HG02678 (cell line): ENCODE measurements at regions not wholly inside any gene's neighbourhood (a gene's known extent, or its start where the extent isn't known, plus 50 kb on each side); places are given as distances from the start of the nearest gene placed in this dataset.
"Not testable (repeated sequence)": the region's sequence is repeated elsewhere in the genome, so short reads cannot be mapped to it uniquely, and the experiment has no call there.

ENCODE experiments used
- ATAC-seq: cut with Tn5 transposase; IDR thresholded peaks from one replicate; pipeline ENCODE4 v1.9.1; 2021; ENCODE audit warnings: mild to moderate bottlenecking, moderate library complexity; ENCODE audit not compliant: unreplicated experiment

DNA sequence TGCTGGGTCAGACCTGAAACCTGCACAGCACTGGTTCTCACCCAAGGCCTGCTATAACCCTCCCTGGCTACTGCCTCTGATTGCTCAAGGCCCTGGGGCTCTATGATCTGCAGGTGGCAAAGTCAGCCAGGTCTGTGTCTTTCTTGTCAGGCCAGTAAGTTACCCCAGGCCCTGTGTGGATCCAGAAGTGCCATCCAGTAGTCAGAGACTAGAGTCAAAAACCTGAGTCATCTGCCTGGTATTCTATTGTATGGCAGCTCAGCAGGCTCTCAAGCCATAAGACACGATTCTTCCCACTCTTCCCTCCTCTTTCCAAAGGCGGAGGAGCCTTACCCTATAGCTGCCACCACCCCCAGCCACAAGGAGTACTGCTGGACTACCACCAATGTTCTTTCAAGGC, 593.0 kb downstream of the FRK start:
- no peak for ATAC-seq

GRCh38 chr6:115460913-115461312, 599.8 kb downstream of the FRK start:
- no peak for ATAC-seq

- ATAC-seq, result no peak
Measured at GRCh38 chr6:115456848-115457247, 603.8 kb downstream of the FRK start.

GRCh38 chr6:115443825-115444478, 616.7 kb downstream of the FRK start:
- ATAC-seq, result no peak

GRCh38 chr6:115442323-115442722, 618.4 kb downstream of the FRK start:
- no peak for ATAC-seq

GRCh38 chr6:115441651-115442050, 619.0 kb downstream of the FRK start:
- no peak for ATAC-seq

- no peak for ATAC-seq
Measured at GRCh38 chr6:115415378-115415777, 645.3 kb downstream of the FRK start.

GRCh38 chr6:115414916-115415315, 645.8 kb downstream of the FRK start:
- ATAC-seq, result not testable (repeated sequence)

- ATAC-seq, result no peak
Measured at GRCh38 chr6:115411756-115412155, 648.9 kb downstream of the FRK start.

GRCh38 chr6:115404446-115404845, 656.2 kb downstream of the FRK start:
- no peak for ATAC-seq

DNA sequence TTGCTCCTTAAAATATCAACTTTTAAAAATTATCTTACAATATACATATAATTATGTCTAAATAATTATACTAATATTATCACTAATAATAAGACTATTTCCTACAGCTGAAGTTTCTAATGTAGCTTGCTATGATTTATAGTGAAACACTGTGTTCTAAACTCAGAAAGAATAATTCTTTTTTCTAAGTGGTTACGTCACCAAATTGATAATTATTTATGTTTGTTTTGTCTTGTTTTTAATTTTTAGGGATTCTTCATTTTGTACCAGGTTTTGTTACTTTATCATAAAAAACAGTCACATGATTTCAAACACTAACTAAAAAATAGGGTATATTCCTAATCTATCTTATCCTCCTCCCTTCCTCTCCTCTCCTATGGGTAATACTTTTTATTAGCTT, 662.1 kb downstream of the FRK start:
- ATAC-seq, result no peak

DNA sequence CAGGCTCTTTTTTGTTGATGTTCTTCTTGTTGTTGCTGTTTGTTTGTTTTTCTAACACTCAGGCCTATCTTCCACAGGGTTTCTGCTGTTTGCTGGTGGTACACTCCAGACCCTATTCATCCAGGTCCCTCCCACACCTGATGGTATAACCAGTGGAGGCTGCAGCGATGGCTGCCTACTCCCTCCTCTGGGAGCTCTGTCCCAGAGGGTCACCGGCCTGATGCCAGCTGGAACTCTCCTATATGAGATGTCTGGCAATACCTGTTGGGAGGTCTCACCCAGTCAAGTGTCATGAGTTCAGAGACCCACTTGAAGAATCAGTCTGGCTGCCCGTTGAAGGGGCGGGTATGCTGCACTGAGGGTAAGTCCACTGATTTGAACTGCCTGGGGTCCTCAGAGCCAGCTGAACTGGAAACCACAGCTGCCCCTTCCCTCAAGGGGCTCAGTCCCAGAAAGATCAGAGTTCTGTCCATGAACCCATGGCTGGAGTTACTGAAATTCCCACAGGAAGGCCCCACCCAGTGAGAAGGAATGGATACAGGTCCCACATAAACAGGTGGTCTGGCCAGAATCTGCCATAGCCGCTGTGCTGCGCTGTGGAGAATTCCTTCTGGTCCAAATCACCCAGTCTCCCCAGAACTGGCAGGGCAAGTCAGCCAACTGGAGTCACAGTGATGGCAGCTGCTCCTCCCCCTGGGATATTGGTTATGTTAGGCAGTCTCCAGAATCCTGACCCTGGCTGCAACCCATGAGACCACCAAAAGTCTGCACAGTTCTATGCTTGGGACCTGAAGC, 664.4 kb downstream of the FRK start:
- ATAC-seq, result no peak

GRCh38 chr6:115393821-115394220, 666.9 kb downstream of the FRK start:
- ATAC-seq, result no peak

DNA sequence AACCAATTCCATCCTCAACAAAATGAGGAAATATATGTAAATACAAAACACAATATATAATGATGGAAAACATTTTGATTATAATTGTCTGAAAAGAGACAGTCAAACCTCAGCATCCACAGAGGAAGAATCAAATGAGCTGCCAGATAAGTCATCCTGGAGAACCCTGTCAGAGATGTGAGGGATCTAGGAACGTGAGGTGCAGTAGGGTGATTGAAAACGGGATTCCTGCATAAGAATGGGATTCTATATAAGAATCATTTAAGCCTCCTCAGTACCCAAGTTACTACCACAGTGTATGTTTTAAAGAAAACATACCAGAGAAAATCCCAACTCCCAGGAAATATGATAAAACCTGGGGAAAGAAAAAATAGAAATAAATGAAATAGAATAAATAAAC, 690.5 kb downstream of the FRK start:
- ATAC-seq, result no peak

DNA sequence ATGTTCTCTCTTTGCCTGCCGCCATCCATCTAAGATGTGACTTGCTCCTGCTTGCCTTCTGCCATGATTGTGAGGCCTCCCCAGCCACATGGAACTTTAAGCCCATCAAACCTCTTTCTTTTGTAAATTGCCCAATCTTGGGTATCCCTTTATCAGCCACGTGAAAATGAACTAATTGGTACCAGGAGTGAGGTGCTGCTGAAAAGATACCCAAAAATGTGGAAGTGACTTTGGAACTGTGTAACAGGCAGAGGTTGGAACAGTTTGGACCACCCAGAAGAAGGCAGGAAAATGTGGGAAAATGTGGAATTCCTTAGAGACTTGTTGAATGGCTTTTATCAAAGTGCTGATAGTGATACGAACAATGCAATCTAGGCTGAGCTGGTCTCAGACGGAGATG, 694.9 kb downstream of the FRK start:
- no peak for ATAC-seq

DNA sequence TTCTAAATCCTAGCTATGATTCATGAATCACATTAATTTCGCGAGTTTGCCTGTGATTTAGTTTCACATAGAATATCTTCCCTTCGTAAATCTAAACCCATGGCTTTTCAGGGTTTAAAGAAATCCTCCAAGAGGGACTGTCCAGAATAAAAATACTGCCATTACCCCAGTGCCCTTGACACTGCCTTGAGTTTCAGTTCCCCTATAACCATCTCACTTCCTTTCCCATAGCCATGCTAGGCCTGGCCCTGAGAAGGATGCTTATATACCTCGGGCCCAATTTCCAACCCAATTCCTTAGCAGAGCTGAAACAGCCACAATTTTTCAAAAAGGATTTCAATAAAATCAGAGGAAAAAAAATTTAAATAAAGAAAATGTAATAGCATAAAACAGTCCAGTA, 697.3 kb downstream of the FRK start:
- ATAC-seq, result peak; percentile 84

GRCh38 chr6:115362234-115362633, 698.5 kb downstream of the FRK start:
- no peak for ATAC-seq

- ATAC-seq, result no peak
Measured at GRCh38 chr6:115360602-115361325, 699.9 kb downstream of the FRK start.

DNA sequence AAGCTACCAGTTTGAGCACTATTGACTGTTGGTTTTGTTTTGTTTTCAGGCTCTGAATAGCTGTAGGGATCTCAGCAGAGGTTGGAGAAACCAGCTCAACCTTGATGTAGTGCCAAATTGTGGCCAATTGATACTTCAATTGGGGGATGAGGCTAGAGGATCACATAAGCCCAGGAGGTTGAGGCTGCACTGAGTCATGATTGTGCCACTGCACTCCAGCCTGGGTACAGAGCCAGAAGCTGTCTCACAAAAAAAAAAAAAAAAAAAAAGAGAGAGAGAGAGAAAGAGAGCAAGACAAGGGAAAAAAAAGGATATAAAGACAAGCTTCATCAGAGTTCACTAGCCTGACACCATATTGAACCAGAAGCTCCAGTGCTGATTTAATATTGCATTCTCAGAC, 702.1 kb downstream of the FRK start:
- ATAC-seq, result no peak

DNA sequence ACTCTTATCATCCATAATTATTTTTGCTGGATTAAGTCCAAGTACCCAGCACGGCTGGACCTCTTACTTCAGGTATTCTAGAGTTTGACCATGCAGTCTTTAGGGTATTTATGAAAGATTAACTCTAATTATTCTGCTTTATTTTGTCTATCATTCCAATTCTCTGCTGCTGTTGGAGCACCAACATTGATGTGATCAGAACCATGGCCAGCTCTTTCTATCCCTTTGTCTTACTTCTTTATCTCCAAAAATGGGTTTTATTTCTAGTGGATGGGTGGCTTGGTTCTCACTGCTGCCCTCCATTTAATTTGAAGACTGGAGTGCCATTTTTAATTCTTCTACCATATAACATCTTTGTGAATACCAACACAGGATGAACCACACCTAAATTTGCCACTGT, 704.3 kb downstream of the FRK start:
- ATAC-seq, result no peak

DNA sequence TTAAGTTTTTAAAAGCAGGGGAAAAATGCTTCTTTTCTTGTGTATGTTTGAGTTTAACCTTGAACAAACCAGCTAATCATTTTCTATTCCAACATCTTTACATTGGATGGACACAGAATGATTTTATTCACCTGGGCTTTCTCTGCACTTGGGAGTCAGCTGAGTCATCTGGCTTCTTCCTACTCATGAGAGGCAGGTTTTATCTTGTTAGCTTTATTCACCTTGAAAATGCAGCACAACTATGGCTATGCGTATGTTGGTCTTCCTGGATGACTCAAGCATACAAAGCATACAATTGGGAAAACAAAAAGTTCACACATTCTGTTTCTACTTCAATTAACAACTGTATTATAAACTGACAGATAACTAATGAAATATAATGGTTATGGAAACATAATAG, 737.7 kb downstream of the FRK start:
- ATAC-seq, result no peak

DNA sequence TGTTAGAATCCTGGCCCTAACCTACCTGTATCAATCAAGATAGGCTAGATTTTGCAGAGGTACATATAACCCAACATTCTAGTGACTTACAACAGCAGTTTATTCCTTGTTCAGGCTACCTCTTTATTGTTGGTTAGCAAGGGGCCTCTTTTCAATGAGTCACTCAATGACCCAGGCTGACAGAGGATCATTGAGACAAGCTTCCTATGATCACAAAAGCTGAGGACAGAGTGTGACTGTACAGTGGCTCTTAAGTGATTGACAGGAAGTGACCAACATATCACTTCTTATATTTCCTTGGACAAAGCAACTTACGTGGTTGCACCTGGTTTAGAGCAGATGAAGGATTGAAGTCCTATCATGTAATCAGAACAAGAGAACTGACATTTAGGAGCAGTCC, 740.9 kb downstream of the FRK start:
- ATAC-seq, result no peak
